Embryonic facial prominence (tissue), 1 donor: ENCODE measurements at regions not wholly inside any gene's neighbourhood (a gene's known extent, or its start where the extent isn't known, plus 50 kb on each side); places are given as distances from the start of the nearest gene placed in this dataset.
"Not testable (repeated sequence)": the region's sequence is repeated elsewhere in the genome, so short reads cannot be mapped to it uniquely, and the experiment has no call there.

Source experiments
- DNase-seq: peaks from one replicate; pipeline ENCODE4 v3.0.0-alpha.2; 2016; ENCODE audit errors: extremely low spot score

DNA sequence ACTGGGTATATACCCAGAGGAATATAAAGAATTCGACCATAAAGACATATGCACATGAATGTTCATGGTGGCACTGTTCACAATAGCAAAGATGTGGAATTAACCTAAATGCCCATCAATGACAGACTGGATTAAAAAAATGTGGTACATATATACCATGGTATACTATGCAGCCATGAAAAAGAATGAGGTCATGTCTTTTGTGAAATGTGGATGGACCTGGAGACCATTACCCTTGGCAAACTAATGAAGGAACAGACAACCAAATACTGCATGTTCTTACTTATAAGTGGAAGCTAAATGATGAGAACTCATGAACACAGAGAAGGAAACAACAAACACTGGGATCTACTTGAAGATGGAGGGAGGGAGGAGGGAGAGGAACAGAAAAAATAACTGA is 186.7 kb upstream of the SSTR4 start:
- no peak for DNase-seq

DNA sequence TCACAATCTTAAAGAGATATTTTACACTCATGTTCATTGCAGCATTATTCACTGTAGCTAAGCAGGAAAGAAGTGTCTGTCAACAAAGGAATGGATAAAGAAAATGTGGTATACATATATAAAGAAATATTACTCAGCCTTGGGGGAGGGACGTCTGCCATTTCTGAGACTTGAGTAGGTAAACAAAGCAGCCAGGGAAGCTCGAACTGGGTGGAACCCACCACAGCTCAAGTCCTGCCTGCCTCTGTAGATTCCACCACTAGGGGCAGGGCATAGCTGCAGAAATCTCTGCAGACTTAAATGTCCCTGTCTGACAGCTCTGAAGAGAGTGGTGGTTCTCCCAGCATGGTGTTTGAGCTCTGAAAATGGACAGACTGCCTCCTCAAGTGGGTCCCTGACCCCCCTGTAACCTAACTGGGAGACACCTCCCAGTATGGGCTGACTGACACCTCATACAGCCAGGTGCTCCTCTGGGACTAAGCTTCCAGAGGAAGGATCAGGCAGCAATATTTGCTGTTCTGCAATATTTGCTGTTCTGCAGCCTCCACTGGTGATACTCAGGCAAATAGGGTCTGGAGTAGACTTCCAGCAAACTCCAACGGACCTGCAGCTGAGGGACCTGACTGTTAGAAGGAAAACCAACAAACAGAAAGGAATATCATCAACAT is 183.3 kb upstream of the SSTR4 start:
- not testable (repeated sequence) for DNase-seq

DNA sequence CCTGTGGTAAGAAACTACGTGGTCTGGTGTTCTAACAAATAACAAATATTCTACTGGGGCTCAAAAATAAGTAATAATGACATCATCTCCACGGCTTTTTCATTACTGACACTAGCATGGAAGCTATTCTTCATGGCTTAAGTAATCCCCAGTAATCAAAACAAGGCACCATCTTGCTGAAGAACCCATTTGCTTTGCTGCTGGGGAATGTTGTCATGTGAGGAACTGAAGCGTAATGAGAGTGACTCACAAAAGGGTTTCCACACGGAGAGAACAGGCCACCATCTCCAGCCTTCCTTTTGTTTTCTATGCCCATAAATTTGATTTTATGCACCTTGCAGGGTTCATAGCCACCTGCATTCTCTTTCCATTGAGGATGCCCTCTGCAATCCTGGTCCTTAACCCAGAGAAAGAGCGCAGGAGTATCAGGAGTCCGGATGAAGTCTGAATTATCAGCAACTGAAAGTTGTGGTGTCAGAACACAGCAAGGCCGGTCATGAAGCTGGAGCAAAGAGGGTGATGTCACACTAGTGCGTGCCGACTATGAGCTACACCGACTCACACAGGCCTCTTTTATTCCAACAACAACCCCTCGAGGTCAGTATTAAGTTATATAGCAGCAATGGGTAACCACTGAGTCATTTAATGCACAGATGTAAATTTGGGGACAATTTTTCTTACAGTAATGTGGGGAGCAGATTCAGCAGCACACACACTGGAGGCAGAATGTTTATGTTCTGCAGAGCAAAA is 173.7 kb upstream of the SSTR4 start:
- no peak for DNase-seq

DNA sequence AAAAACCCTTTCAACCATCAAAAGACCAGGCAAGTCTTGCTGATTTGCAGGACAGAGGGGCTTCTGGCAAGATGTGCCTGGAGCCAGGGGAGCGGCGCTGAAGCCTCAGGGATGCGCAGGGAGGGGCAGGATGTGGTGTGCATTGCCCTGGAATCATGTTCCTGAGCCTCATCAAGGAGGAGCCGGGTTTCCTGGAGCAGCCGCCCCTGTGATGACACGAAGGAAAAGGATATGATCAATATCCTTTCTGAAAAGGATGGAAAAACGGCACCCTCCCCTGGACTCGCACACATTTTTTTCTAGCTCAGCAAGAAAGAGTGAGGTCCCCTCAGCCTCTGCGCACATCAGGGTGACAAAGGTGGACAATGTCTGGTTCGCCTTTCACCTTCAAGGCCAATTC is 173.1 kb upstream of the SSTR4 start:
- no peak for DNase-seq

DNA sequence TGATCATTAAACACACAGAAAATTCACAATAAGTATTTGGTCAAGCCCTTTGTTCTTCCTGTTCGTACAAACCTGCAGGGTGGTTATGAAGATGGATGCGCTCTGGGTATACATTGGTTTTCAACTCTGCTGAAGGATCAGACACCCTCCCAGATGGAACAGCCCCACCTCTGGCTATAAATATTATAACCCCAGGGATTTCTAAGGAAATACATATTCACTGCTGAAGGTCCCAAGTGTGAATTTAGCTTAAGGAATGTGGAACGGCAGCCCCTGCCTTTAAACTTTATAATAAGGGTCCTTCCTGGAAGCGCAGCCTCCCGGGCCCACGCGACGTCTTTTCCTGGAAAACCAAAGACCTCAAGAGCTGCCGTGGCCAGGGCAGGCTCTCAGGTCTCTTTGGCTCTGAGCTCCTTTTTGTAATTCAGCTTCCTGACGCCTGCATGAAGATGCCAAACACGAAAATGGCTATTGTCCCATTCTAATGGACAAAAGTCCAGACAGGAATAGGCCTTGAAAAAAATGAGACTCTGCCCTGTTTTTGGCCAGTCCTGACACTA is 172.4 kb upstream of the SSTR4 start:
- DNase-seq = no peak

DNA sequence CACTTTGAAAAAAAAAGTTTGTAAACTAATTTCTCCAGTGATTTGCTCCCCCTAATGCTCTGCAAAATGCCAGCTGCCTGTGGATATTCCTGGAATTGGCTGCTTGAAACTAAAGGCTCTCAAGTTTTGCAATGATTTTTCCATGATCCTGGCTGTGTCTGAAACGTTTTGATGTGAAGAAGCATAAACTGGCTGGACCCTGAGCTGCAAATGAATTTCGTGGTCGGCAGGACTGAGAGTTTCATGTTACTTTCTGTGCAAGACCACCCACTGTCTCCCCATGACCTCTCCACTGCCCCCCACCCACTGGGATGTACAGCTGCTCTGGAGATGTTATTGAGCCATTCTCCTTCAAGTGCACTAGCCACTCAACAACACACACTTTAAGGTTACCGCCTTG is 171.3 kb upstream of the SSTR4 start:
- DNase-seq = no peak

DNA sequence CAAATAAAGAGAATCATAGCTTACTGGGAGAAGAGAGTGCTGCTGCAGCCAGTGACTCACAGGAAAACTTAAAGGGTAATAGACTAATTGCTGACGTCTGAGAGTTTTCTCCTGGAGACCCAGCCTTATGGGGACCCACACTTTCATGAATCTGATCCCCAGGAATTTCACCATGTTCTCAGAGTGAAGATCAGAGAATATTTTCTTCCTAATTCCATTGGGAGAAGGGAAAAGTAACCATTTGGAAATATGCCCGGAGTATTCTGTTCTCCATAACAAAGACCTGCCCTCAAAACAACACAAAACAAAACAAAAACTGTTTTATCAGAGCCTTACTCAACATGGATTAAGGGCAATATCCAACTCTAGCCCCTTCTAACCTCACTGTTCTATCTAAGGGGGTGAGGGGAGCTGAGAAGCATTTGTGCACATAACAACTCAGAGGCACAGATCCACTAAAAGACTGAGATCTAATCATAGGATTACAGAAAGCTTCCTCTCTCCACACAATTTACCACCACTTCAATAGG is 168.2 kb upstream of the SSTR4 start:
- no peak for DNase-seq

DNA sequence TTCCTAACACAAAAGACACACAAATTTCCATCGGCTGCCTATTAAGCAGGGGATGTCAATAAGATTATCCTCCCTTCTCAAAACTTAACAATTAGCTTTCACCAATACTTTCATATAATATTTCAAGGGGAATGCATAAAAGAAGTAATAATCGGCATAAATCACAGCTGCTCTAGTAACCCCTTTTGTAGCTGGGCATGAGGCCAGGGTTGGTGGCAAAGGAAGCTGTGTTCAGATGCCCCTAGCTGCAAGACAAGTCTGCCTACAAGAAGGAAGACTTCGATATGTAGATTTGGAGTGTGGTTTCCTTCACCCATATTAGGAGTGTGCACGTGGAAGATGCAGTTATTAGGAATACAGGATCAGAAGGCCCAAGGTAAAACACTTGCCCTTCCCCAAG is 156.9 kb upstream of the SSTR4 start:
- no peak for DNase-seq

DNA sequence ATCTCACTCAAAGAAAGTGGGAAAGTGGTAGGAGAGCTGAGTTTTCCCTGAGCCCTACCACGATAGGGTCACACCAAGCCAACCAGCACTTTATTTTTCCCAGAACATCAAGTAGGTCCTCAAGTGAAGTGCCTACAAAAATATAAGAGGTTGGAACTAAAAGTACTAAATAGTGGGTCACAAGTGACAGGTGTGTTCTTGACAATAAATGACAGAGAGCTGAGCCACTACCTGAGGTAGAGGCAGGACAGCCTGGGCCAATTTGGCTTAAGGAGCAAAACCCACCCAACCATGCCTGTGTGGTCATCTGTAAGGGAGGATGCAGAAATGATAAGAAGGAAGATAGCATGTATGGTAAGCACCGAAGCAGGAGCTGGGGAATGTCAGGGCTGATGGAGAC is 154.8 kb upstream of the SSTR4 start:
- DNase-seq = no peak

DNA sequence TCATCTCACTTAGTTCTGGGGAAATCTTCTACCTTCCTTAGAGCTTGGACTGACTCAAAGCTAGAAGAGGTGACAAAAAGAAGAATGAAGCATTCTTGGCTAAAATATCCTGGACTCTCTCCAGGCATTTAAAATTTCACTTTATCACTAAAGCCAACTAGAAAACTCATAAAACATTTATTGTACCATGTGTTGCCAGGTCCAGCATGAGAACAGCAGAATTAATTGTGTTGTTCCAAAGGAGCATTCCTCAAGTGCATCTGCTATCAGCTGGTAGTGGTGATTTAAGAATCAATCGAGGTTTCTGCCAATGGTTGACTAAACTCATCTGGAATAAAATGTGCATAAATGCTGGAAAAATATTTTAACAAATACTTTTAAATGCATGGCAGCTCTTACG is 147.3 kb upstream of the SSTR4 start:
- DNase-seq = no peak

DNA sequence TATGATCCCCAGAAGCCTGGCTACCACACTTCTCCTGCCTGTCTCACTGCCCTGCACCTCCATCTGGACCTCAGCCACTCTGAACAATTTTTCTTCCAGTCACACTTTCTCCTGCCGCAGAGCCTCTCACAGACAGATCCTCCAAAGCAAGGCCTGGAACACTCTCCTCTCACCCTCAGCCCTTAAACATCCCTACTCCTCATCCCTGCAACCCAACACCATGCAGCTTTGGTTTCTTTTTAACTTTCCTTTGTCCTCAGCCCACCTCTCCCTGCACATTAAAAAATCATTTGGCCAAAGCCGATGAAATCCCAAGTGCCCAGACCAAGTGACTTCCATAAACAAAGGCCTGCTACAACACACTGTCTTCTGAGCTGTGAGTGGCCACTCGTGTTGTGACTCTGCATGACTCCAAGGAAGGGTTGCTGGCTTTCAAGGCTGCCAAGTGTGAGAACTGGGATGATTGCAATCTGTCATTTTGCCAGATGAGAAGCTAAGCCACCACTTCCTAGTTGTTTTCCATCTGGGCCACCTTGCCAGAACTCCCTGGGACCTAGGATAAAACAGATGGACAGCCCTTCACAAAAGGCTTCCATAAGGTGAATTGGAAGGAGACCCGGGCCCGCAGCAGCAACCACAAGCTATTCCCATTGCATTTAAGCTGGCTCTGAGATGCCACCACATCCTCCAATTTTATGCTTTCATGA is 144.4 kb upstream of the SSTR4 start:
- DNase-seq = no peak

DNA sequence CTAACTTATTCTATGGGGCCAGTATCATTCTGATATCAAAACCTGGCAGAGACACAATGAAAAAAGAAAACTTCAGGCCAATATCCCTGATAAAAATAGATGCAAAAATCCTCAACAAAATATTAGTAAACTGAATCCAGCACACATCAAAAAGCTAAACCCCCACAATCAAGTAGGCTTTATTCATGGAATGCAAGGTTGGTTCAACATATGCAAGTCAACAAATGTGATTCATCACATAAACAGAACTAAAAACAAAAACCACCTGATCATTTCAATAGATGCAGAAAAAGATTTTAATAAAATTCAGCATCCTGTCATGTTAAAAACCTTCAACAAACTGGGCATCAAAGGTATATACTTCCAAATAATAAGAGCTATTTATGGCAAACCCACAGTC is 133.9 kb upstream of the SSTR4 start:
- DNase-seq = no peak

DNA sequence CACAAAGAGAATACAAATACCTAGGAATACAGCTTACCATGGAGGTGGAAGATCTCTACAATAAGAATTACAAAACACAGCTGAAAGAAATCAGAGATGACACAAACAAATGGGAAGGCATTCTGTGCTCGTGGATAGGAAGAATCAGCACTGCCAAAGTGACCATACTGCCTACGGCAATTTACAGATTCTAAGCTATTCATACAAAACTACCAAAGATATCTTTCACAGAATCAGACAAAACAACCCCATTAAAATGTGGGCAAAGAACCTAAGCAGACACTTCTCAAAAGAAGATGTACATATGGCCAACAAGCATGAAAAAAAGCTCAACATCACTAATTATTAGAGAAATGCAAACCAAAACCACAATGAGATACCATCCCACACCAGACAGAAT is 133.2 kb upstream of the SSTR4 start:
- no peak for DNase-seq

DNA sequence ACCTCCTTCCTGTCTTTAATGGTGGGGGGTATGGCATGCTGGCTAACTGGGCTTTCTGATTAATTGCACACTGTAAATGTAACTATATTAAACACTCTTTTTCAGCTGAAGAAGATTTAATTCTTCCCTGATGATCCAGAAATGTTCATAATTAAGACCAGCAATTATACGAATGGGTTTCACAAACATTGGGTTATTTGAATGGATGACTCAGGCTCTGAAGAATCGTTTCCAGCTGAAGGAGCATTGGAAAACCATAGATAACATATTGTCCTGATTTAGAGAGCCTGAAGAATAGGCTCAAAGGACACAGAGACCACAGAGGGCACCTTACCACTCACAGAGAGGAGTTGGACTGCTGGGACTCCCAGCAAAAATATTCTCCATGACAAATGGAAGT is 130.7 kb upstream of the SSTR4 start:
- no peak for DNase-seq

DNA sequence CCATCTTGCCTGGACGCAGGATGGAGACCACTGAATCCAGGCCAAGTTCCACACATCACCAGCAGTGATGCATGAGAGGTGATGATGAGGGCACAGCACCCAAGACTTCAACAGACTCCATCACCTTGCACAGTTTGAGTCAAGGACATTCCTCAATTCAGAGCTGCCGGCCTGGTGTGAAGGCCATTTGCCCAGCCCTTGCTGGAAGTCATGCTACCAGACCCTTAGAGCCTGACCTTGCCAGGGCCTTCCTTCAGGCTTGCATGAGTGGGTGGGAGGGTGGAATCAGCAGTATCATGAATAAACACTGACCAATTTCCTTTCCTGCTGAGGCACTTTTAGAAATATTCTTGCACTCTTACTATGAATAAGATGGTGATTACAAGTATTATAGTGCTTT is 130.2 kb upstream of the SSTR4 start:
- DNase-seq = no peak

DNA sequence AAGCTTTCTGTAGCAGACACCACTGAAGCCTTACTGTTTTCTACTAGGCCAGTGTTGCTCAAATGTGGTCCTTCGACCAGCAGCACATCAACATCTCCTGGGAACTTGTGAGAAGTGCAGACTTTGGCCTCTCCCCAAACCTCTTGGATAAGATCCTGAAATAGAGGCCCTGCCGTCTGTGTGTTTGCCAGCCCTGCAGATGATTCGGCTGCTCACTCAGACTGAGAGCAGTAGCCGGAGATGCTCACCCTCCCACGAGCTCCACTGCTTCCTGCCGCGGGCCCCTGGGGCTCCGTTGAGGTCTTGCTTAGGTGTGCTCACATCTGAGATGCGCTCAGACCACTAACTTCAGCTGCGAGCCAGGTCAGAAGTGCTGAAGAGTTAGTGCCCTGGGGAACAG is 129.5 kb upstream of the SSTR4 start:
- no peak for DNase-seq

DNA sequence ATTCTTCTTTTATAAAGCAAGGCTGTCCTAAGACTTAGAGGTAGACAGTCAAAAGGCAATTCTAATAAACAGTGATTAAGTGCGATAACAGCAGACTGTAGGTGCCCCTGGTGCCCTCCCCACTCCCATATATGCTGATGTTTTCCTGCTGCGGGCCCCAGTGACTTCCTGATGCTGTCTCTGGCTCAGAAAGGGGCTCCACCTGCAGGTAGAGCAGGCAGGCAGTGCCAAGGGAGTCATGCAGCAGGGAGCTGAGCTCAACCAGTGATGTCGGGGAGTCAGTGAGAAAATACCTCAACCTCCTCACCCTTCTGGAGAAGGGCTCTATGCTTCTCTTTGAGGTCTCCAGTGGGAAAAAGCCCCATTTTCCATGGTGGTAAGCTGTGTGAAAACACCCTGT is 126.7 kb upstream of the SSTR4 start:
- DNase-seq = no peak

DNA sequence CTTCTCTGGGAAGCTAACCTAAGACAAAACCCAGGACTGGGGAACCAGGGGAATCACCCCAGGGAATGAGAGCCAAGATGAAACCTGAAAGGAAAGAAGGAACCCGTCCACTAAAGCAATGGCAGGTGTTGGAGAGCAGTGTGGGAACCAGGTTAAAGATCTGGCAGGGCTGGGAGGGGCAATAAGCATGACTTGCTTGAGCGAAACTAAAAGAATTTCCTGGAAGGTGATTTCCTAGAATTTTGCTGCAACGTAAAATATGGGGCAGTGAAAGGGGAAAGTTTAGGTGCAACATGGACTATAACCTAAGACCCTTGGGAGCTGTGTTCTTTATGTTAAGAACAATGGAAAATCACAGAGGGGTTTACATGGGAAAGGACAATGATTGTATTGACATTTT is 126.2 kb upstream of the SSTR4 start:
- DNase-seq = no peak

DNA sequence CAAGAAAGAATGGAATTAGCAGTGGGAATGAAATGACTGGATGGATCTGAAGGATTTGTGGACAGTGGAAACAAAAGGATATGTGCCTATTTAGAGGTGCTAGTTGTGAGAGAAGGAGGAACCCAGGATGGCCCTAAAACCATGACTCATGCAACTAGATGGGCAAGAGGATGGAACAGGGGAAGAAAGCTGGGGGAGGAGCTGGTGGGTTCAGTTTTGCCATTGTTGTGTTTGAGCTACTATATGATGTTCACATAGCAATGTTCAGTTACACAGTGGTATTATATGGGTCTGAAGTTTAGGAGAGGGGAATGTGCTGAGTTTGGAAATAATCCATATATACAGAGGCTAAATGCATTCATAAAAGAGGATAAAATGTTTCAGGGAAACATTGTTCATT is 125.7 kb upstream of the SSTR4 start:
- no peak for DNase-seq

DNA sequence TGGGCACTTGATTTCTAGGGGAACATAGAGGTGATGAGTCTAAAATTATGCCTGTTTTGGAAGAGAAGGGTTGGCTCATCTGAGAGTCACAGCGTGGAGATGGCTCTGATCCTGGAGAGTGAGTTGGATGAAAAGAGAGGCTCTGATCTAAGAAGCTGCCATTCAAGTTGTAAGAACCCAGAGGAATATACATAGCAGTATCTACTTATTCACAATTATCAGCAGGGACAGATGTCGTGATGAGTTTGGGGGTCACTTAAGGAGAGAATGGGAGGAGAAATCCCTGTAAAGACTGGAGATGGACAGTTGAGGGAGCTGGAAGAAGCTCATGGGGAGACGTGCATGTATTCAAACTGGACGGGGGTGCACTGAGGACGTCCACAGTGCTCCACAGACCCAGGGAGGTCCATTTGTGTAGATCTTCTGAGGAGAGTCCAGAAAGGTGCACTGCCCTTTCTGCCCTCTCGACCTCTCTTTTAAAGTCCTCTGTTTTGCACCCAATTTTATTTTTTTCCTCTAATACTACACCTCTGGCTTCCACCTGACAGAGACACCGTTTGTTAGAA is 124.7 kb upstream of the SSTR4 start:
- DNase-seq = no peak

DNA sequence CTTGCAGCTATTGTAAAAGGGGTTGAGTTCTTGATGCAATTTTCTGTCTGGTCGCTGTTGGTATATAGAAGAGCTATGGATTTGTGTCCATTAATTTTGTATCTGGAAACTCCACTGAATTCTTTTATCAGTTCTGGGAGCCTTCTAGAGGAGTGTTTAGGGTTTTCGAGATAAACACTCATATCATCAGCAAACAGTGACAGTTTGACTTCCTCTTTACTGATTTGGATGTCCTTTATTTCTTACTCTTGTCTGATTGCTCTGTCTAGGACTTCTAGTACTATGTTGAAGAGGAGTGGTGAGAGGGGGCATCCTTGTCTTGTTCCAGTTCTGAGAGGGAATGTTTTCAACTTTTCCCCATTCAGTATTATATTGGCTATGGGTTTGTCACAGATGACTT is 120.8 kb upstream of the SSTR4 start:
- no peak for DNase-seq

DNA sequence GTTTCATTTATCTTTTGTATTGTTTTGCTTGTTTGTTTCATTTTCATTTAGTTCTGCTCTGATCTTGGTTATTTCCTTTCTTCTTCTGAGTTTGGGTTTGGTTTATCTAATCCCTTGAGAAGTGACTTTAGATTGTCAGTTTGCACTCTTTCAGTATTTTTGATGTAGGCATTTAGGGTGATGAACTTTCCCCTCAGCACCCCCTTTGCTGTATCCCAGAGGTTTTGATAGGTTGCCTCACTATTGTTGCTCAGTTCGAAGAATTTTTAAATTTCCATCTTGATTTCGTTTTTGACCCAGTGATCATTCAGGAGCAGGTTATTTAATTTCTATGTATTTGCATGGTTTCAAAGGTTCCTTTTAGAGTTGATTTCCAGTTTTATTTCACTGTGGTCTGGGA is 119.6 kb upstream of the SSTR4 start:
- no peak for DNase-seq
